HUES48 (cell line): ENCODE measurements at regions not wholly inside any gene's neighbourhood (a gene's known extent, or its start where the extent isn't known, plus 50 kb on each side); places are given as distances from the start of the nearest gene placed in this dataset.
A peak's percentile ranks its signal among the peaks of the same experiment; 100 is the strongest.
"Not testable (repeated sequence)": the region's sequence is repeated elsewhere in the genome, so short reads cannot be mapped to it uniquely, and the experiment has no call there.

Source experiments
- H3K27ac ChIP-seq: one replicate; pipeline ENCODE4 v1.7.0; 2013; ENCODE audit warnings: low read depth, low read length, inconsistent platforms
- H3K27me3 ChIP-seq: 2 replicates; pipeline ENCODE4 v1.6.1; 2013; ENCODE audit warnings: mild to moderate bottlenecking, low read length; ENCODE audit not compliant: control insufficient read depth, insufficient read depth
- H3K36me3 ChIP-seq: 2 replicates; pipeline ENCODE4 v1.6.1; 2013; ENCODE audit warnings: low read length; ENCODE audit not compliant: control insufficient read depth, insufficient read depth
- H3K4me1 ChIP-seq: 2 replicates; pipeline ENCODE4 v1.6.1; 2013; ENCODE audit warnings: mild to moderate bottlenecking, low read length; ENCODE audit not compliant: control insufficient read depth, insufficient read depth
- H3K4me3 ChIP-seq: 2 replicates; pipeline ENCODE4 v1.5.1; 2013; ENCODE audit warnings: mild to moderate bottlenecking, low read depth, low read length
- H3K9ac ChIP-seq: 2 replicates; pipeline ENCODE4 v1.6.1; 2013; ENCODE audit warnings: mild to moderate bottlenecking, low read depth, low read length, moderate library complexity
- H3K9me3 ChIP-seq: 2 replicates; pipeline ENCODE4 v1.6.1; 2013; ENCODE audit warnings: low read length; ENCODE audit not compliant: control insufficient read depth, insufficient read depth

DNA sequence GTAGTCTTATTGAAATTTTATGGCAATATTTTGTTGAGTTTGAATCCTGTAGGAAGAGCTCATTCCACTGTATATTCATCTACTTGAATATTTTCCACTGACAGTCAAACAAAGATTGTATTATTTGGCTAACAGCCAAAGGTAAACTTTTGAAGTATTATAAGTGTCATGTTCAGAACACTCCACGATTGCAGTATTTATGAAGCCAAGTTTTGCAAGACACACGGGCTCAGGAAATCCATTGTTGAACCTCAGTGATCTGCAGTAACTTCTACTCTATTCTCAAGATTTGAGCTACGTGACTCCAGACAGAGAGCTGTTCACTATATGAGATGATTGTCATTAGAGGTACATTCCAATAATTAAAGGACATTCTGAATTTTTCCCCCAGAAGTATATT lies 302.7 kb upstream of the ADGRL3 start:
- H3K4me3 ChIP-seq = no peak overlapping the region
- H3K4me1 ChIP-seq = no peaks in the 10 kb centered on the region
- H3K9me3 ChIP-seq = no peaks in the 10 kb centered on the region
- H3K27me3 ChIP-seq = no peaks in the 10 kb centered on the region
- no peak overlapping the region for H3K27ac ChIP-seq
- H3K36me3 ChIP-seq = no peaks in the 10 kb centered on the region
- no peak overlapping the region for H3K9ac ChIP-seq

GRCh38 chr4:60905162-60905561 lies 295.0 kb upstream of the ADGRL3 start:
- H3K36me3 ChIP-seq = no peaks in the 10 kb centered on the region
- no peaks in the 10 kb centered on the region for H3K9me3 ChIP-seq
- H3K9ac ChIP-seq = no peak overlapping the region
- H3K27ac ChIP-seq = no peak overlapping the region
- no peak overlapping the region for H3K4me3 ChIP-seq
- no peaks in the 10 kb centered on the region for H3K4me1 ChIP-seq
- H3K27me3 ChIP-seq = no peaks in the 10 kb centered on the region

- no peak overlapping the region for H3K4me3 ChIP-seq
- H3K4me1 ChIP-seq = no peaks in the 10 kb centered on the region
- H3K36me3 ChIP-seq = no peaks in the 10 kb centered on the region
- no peaks in the 10 kb centered on the region for H3K9me3 ChIP-seq
- H3K27me3 ChIP-seq = no peaks in the 10 kb centered on the region
- H3K9ac ChIP-seq = no peak overlapping the region
- H3K27ac ChIP-seq = no peak overlapping the region
These were observed 289.0 kb upstream of the ADGRL3 start for GRCh38 chr4:60911127-60911526.

GRCh38 chr4:60913002-60913401 lies 287.1 kb upstream of the ADGRL3 start:
- H3K27ac ChIP-seq = no peak overlapping the region
- H3K9me3 ChIP-seq = no peaks in the 10 kb centered on the region
- no peaks in the 10 kb centered on the region for H3K4me1 ChIP-seq
- H3K27me3 ChIP-seq = no peaks in the 10 kb centered on the region
- no peak overlapping the region for H3K9ac ChIP-seq
- no peak overlapping the region for H3K4me3 ChIP-seq
- no peaks in the 10 kb centered on the region for H3K36me3 ChIP-seq

DNA sequence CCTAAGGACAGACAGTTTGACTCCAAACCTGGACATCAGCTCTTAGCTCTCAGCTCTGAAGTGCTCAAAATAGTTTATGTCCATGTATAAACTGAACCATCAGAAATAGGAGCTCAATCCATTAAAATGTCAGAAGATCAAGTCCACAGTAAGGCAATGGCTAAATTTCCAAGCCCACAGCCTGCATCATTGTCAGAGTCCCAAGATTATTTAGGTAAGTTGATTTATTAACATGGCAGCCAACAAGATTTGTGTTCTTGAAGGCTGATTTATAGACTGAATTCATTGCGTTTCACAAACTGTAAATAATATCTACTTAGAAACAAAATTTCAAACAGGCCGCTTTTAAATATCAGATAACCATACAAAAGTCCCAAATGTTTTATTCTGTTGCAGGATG lies 286.5 kb upstream of the ADGRL3 start:
- no peaks in the 10 kb centered on the region for H3K27me3 ChIP-seq
- H3K4me3 ChIP-seq = no peak overlapping the region
- H3K36me3 ChIP-seq = no peaks in the 10 kb centered on the region
- H3K27ac ChIP-seq = no peak overlapping the region
- H3K4me1 ChIP-seq = no peaks in the 10 kb centered on the region
- no peak overlapping the region for H3K9ac ChIP-seq
- no peaks in the 10 kb centered on the region for H3K9me3 ChIP-seq

- not testable (repeated sequence) for H3K9ac ChIP-seq, H3K4me3 ChIP-seq, H3K36me3 ChIP-seq, H3K27ac ChIP-seq, H3K9me3 ChIP-seq, H3K27me3 ChIP-seq
- peaks cover 16% of the 10 kb centered on the region for H3K4me1 ChIP-seq
These were observed 278.4 kb upstream of the ADGRL3 start for GRCh38 chr4:60921735-60922134.

GRCh38 chr4:60923075-60923474 lies 277.1 kb upstream of the ADGRL3 start:
- Histone ChIP-seq H3K36me3 (no peaks in the 10 kb centered on the region), H3K27me3 (no peaks in the 10 kb centered on the region), H3K4me3 (peak overlapping the region; percentile 37; the same call in 1 of the 2 replicates)

GRCh38 chr4:60926624-60927023 lies 273.5 kb upstream of the ADGRL3 start:
- H3K27ac ChIP-seq = no peak overlapping the region
- H3K9ac ChIP-seq = no peak overlapping the region
- H3K9me3 ChIP-seq = no peaks in the 10 kb centered on the region
- no peaks in the 10 kb centered on the region for H3K36me3 ChIP-seq
- H3K4me1 ChIP-seq = peaks cover 16% of the 10 kb centered on the region
- H3K27me3 ChIP-seq = no peaks in the 10 kb centered on the region
- no peak overlapping the region for H3K4me3 ChIP-seq

More at GRCh38 chr4:60923075-60923474, 277.1 kb upstream of the ADGRL3 start:
- Histone ChIP-seq H3K27ac (no peak overlapping the region), H3K9me3 (no peaks in the 10 kb centered on the region), H3K9ac (no peak overlapping the region), H3K4me1 (peaks cover 16% of the 10 kb centered on the region)

- H3K9ac ChIP-seq = no peak overlapping the region
- H3K9me3 ChIP-seq = no peaks in the 10 kb centered on the region
- H3K4me1 ChIP-seq = peaks cover 5% of the 10 kb centered on the region; the same call in 1 of the 2 replicates
- H3K4me3 ChIP-seq = no peak overlapping the region
- H3K36me3 ChIP-seq = no peaks in the 10 kb centered on the region
- no peak overlapping the region for H3K27ac ChIP-seq
- no peaks in the 10 kb centered on the region for H3K27me3 ChIP-seq
These were observed 269.3 kb upstream of the ADGRL3 start for GRCh38 chr4:60930866-60931265.

GRCh38 chr4:60934566-60935295 lies 265.4 kb upstream of the ADGRL3 start:
- Histone ChIP-seq H3K27me3 (no peaks in the 10 kb centered on the region), H3K27ac (no peak overlapping the region), H3K4me1 (peaks cover 5% of the 10 kb centered on the region; the same call in 1 of the 2 replicates), H3K9me3 (no peaks in the 10 kb centered on the region), H3K4me3 (no peak overlapping the region), H3K36me3 (no peaks in the 10 kb centered on the region), H3K9ac (no peak overlapping the region)

DNA sequence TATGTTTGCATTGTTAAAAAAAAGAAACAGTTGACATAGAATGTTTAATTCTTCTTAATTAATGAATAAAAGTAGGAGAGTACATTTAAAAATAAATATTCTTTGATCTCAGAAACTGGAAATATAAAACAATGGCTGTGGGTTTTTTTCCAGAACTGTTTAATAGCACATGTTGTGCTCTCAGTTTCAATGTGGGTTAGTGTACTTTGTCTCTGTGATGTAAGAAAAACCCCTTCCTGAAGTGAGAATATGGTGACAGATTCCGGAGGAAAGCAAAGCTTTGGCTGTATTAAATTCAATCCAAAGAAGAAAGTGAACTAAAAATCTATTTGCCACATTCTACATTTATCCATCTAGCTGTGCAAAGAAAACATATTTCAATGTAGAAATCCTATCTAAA lies 261.9 kb upstream of the ADGRL3 start:
- H3K27ac ChIP-seq = no peak overlapping the region
- H3K4me3 ChIP-seq = no peak overlapping the region
- H3K9me3 ChIP-seq = no peaks in the 10 kb centered on the region
- no peak overlapping the region for H3K9ac ChIP-seq
- no peaks in the 10 kb centered on the region for H3K36me3 ChIP-seq
- peaks cover 5% of the 10 kb centered on the region; the same call in 1 of the 2 replicates for H3K4me1 ChIP-seq
- H3K27me3 ChIP-seq = no peaks in the 10 kb centered on the region
